ENCODE measurements at regions not wholly inside any gene's neighbourhood (a gene's known extent, or its start where the extent isn't known, plus 50 kb on each side); places are given as distances from the start of the nearest gene placed in this dataset.

DNA sequence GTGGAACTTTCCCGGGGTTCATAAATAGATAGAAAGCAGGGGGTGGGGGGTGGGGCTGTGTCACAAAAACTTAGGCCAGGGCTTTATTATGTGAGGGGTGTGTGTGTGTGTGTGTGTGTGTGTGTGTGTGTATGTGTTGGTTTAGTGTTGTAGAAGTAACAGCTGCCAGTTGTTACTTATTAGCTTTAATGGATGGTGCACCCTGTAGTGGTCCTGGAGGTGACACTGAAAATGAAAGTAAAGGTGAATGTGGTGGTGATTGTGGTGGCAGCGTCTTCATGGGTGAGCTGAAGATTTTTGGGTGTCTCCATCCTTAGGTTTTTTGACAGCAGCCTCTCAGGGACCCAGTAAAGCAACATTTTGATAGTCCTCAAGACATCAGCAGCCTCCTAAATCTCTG is 449.9 kb downstream of the PDCD6IP start:
- TF ChIP-seq, protein P1, sequence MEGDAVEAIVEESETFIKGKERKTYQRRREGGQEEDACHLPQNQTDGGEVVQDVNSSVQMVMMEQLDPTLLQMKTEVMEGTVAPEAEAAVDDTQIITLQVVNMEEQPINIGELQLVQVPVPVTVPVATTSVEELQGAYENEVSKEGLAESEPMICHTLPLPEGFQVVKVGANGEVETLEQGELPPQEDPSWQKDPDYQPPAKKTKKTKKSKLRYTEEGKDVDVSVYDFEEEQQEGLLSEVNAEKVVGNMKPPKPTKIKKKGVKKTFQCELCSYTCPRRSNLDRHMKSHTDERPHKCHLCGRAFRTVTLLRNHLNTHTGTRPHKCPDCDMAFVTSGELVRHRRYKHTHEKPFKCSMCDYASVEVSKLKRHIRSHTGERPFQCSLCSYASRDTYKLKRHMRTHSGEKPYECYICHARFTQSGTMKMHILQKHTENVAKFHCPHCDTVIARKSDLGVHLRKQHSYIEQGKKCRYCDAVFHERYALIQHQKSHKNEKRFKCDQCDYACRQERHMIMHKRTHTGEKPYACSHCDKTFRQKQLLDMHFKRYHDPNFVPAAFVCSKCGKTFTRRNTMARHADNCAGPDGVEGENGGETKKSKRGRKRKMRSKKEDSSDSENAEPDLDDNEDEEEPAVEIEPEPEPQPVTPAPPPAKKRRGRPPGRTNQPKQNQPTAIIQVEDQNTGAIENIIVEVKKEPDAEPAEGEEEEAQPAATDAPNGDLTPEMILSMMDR (IDR thresholded peaks at IDR 0.05; ENCODE audit: extremely low read depth in 1 of 2, insufficient read depth in 1 of 2, low read depth in 1 of 2, low read length in 2 of 2) = no peak
- TF ChIP-seq EZH2 (IDR thresholded peaks at IDR 0.05; ENCODE audit: borderline replicate concordance, low read depth, low read length, severe bottlenecking) = no peak
- no peak for TF ChIP-seq POLR2AphosphoS5 (IDR thresholded peaks at IDR 0.05; ENCODE audit: insufficient read depth, low read depth, low read length)
- TF ChIP-seq, protein P2, sequence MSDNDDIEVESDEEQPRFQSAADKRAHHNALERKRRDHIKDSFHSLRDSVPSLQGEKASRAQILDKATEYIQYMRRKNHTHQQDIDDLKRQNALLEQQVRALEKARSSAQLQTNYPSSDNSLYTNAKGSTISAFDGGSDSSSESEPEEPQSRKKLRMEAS (IDR thresholded peaks at IDR 0.05; ENCODE audit: insufficient read depth, insufficient read length) = no peak

All from endothelial cell of umbilical vein (primary cell).